ENCODE measurements at regions not wholly inside any gene's neighbourhood (a gene's known extent, or its start where the extent isn't known, plus 50 kb on each side); places are given as distances from the start of the nearest gene placed in this dataset.

DNA sequence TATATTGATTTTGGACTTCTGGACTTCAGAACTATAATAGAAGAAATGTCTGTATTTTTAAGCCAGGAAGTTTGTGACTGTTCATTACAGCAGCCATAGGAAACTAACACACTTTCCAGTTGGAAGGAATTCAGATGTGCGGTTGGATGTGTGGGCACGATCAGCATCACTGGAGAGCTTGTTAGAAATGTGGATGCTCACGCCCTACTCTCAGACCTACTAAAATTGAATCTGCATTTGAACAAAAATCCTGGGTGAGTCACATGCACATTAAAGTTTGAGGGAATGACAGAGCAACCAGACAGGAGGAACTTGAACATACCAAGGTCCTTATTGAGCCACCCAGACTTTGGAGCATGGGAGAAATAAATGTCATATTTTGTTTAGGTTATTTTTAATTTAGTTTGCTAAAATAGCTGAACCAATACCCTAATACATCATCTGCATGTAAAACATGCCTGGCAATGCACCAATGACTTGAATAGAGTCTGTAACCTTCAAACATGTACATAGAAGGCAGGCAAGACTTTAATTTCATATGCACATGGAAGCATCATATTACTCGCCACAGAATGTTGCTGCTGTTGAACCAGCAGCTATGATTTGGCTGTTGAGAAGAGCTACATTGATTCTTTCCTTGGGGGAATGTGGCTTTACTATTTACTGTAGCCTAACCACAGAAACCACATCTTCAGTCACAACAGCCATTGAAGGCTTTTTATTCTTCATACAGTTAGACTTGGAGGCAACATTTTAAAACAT, 346.2 kb downstream of the BARHL2 start:
- Histone ChIP-seq H3K4me2 (ENCODE audit: low read depth, low read length) (no peak overlapping the region), H3K27ac (ENCODE audit: extremely low read length, insufficient read depth, low read length) (no peak overlapping the region), H3K36me3 (replicated peaks in 1 of 2; ENCODE audit: control insufficient read depth in 1 of 2, insufficient read depth in 2 of 2, low read length in 2 of 2) (no peaks in the 10 kb centered on the region), H2AFZ (ENCODE audit: low read length) (no peak overlapping the region), H4K20me1 (ENCODE audit: insufficient read depth, low read length) (no peaks in the 10 kb centered on the region), H3K9ac (ENCODE audit: insufficient read depth, low read depth, low read length) (no peak overlapping the region), H3K27me3 (ENCODE audit: control insufficient read depth in 1 of 2, insufficient read depth in 2 of 2, low read length in 2 of 2) (no peaks in the 10 kb centered on the region), H3K4me3 (replicated peaks in 1 of 3; ENCODE audit: insufficient read depth in 1 of 3, low read depth in 2 of 3, low read length in 3 of 3) (no peak overlapping the region), H3K79me2 (ENCODE audit: insufficient read depth, low read length) (no peaks in the 10 kb centered on the region), H3K9me3 (ENCODE audit: low read length) (no peaks in the 10 kb centered on the region), H3K4me1 (ENCODE audit: insufficient read depth, low read length) (no peaks in the 10 kb centered on the region)
- ATAC-seq (no peak), DNase-seq (ENCODE audit: low spot score) (no peak), FAIRE-seq (no peak)
- 50% methylated on average over 4 of the region's 4 CpGs for WGBS (ENCODE audit: low lambda C conversion rate)
- in situ Hi-C loops (cut with HindIII; ENCODE audit: extremely low pct_ligation_motif_present, low pct_unique_long_range_greater_than_20kb): no loop called here
- TF ChIP-seq TCF7L2 (IDR thresholded peaks at IDR 0.05; ENCODE audit: low read depth, low read length) (no peak), ZNF350 (CRISPR knock-in tag; IDR thresholded peaks at IDR 0.05; ENCODE audit: borderline replicate concordance, low read depth) (no peak), HES4 (CRISPR knock-in tag; IDR thresholded peaks at IDR 0.05; ENCODE audit: borderline replicate concordance) (no peak), KDM4B (CRISPR knock-in tag; IDR thresholded peaks at IDR 0.05) (no peak), ZNF619 (CRISPR knock-in tag; IDR thresholded peaks at IDR 0.05) (no peak), PHF20 (CRISPR knock-in tag; IDR thresholded peaks at IDR 0.05) (no peak), SIN3A (IDR thresholded peaks at IDR 0.05; ENCODE audit: borderline replicate concordance, low read depth, low read length) (no peak), MIXL1 (CRISPR knock-in tag; IDR thresholded peaks at IDR 0.05) (no peak), ZNF713 (CRISPR knock-in tag; IDR thresholded peaks at IDR 0.05) (no peak), ZNF766 (CRISPR knock-in tag; IDR thresholded peaks at IDR 0.05; ENCODE audit: borderline replicate concordance) (no peak)
- TF ChIP-seq, protein P1, sequence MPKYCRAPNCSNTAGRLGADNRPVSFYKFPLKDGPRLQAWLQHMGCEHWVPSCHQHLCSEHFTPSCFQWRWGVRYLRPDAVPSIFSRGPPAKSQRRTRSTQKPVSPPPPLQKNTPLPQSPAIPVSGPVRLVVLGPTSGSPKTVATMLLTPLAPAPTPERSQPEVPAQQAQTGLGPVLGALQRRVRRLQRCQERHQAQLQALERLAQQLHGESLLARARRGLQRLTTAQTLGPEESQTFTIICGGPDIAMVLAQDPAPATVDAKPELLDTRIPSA (CRISPR knock-in tag; IDR thresholded peaks at IDR 0.05; ENCODE audit: borderline replicate concordance): no peak
- TF ChIP-seq, protein P2, sequence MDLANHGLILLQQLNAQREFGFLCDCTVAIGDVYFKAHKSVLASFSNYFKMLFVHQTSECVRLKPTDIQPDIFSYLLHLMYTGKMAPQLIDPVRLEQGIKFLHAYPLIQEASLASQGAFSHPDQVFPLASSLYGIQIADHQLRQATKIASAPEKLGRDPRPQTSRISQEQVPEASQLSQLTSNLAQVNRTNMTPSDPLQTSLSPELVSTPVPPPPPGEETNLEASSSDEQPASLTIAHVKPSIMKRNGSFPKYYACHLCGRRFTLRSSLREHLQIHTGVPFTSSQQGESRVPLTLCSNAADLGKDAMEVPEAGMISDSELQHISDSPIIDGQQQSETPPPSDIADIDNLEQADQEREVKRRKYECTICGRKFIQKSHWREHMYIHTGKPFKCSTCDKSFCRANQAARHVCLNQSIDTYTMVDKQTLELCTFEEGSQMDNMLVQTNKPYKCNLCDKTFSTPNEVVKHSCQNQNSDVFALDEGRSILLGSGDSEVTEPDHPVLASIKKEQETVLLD (CRISPR knock-in tag; IDR thresholded peaks at IDR 0.05; ENCODE audit: low read depth): no peak
- TF ChIP-seq, protein P3, sequence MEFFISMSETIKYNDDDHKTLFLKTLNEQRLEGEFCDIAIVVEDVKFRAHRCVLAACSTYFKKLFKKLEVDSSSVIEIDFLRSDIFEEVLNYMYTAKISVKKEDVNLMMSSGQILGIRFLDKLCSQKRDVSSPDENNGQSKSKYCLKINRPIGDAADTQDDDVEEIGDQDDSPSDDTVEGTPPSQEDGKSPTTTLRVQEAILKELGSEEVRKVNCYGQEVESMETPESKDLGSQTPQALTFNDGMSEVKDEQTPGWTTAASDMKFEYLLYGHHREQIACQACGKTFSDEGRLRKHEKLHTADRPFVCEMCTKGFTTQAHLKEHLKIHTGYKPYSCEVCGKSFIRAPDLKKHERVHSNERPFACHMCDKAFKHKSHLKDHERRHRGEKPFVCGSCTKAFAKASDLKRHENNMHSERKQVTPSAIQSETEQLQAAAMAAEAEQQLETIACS (CRISPR knock-in tag; IDR thresholded peaks at IDR 0.05): no peak
- BruUV-seq (replicated peaks): no TSS peak
- ChIA-PET CTCF (ENCODE audit: low intra/inter-chr PET ratio, low total read pairs) (no interaction called here), POLR2A (no interaction called here)
- intact Hi-C loops (cut with micrococcal nuclease; ENCODE audit: unreplicated experiment): no loop called here

Data from HepG2 (cell line).